HuH-7 (cell line): ENCODE measurements at regions not wholly inside any gene's neighbourhood (a gene's known extent, or its start where the extent isn't known, plus 50 kb on each side); places are given as distances from the start of the nearest gene placed in this dataset.

Experiments used
- DNase-seq: peaks from one replicate; pipeline ENCODE4 v3.0.0; 2011; ENCODE audit warnings: low spot score

DNA sequence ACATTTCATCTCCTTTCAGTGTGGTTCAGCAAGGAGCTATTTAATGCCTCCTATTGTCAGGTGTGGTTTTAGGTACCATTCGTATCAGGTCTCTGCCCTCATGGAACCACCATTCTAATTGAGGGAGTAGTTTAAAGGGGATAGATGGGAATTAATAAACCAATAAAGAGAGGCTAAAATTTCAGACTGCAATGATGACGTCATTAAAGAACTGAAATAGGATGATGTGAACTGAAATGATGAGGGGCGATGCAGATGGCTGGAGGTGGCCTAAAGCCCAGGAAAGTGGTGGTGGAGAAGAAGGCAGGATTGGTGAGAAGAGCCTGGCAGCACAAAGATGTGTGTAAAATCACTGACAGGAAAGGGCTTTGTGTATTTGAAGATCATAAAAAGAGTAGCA lies 148.9 kb upstream of the RBFOX1 start:
- no peak for DNase-seq

DNA sequence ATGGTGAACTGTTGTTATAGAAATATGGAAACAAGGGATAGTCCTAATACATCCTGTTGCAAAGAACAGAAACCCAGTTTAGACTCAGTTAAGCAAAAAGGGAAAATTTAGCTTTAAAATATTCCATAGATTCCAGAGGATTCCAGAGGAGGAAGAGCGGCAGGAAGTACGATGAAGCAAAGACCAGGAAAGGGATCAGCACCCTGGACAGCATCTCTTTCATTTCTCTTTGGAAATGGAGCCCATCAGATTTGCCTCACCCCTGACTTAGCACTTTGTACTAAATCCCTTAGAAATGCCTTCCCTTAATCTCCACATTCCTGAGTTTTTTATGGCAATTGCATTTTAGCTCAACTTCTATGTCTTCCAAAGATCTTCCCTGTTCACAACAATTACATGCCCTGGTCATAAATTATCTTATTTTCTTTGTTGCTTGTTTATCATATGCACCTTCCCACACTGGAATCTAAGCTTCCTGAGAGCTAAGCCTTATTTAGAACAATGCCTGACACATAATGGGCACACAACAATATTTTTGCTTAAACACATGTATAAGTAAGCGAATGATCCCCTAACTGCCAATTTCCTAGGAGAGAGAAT lies 150.0 kb upstream of the RBFOX1 start:
- peak; percentile 4 for DNase-seq

DNA sequence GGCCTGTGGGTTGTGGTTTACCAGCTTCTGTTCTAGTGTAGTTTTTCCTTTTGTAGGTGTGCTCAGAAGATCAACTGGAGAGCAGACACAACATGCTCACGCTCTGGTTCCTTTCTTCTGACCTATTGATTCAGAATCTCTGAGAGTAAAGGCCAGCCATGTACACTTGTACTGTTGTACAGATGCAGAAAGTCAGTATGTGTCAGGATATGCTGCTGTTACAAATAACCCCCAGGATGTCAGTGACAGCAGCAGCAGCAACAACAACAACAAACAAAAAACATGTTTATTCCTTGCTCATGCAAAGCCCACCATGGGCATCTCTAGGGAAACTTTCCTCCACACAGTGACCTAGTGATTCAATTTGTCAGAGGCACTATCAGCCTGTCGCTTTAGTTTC lies 154.8 kb upstream of the RBFOX1 start:
- DNase-seq, result no peak

- no peak for DNase-seq
Observed at GRCh38 chr16:7171151-7171550, 161.5 kb upstream of the RBFOX1 start.

DNA sequence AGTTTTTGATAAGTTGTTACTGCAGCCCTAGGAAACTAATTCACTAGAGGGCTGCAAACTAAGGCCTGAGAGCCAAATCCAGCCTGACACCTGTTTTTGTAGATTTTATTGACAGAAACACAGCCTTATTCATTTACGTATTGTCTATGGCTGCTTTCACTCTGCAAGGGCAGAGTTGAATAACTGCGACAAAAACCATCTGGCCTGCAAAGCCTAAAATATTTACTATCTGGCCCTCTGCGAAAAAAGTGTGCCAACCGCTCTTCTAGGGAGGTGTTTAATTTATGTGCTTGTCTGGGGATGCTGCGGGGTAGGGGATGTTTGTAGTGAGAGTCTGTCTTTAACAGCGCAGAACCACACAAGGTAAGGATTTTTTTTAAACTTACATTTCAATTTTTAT lies 165.0 kb upstream of the RBFOX1 start:
- no peak for DNase-seq

DNA sequence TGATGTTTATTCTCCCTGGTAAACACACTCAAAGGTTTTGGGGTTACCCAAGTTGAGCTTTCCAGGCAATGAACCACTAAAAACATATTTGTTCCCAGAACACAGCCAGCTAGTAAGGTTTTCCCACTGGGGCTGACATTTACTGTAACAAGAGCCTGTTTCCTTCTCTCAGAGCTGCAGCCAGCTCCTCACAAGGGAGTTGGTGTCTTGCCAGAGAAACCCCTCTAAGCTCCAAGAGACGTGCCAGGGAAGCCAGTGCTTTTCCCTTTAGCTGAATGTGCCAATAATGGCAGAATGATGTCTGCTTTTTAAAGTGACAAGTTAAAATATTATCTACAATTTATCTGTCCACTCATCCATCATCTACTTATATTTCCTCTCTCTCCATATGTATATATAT lies 170.8 kb upstream of the RBFOX1 start:
- DNase-seq, result no peak

DNA sequence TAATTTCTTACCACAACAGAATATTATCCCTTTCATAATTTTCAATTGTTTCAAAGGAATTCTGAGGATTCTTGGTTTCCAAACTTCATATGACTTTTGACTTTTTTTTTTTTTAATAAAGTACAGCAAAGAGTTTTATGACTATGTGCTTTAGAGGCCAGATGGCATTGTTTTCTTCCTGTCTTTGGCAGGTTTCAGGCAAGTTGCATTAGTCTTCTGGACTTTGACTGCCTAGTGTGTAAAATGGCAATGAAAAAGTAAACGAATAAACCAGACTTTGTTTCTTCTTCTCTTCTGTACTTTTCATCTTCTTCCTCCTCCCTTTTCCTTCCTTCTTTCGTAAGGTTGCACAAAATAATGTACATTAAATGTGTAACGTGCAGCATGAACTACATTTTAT lies 172.6 kb upstream of the RBFOX1 start:
- DNase-seq, result no peak

DNA sequence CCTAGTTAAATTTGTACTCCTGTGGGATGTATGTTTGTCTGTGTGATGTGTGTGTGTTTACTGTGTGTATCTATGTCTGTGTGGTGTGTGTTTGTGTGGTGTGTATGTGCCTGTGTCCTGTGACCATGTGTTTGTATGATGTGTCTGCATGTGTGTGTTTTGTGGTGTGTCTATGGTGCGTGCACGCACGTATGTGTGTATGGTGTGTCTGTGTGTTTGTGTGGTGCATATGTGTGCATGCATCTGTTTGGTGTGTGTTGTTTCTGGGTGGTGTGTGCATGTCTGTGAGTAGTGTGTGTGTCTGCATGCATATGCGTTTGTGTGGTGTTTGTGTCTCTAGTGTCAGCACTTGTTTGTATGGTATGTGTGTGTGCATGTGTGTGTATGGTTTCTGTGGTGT lies 174.2 kb upstream of the RBFOX1 start:
- DNase-seq, result no peak

DNA sequence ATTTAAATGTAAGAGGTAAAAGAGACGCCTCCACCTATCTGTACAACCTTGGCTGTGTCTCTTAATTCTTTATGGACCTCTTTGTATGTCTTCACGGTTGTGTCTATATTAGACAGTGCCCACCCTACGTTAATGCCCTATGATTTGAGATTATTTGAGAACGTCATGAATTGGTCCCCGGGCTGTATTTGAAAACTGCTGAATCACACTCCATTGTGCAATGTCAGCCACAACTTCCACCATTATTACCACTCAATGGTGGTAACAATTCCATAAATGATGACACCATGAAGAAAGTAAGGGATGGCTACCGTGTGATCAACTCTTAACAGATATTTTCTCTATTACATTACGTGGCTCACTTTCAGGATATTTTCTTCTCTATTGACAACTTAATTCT lies 182.4 kb upstream of the RBFOX1 start:
- no peak for DNase-seq

- no peak for DNase-seq
Observed at GRCh38 chr16:7148606-7149005, 184.0 kb upstream of the RBFOX1 start.

- no peak for DNase-seq
Observed at GRCh38 chr16:7140899-7141298, 191.7 kb upstream of the RBFOX1 start.

- no peak for DNase-seq
Observed at GRCh38 chr16:7137560-7138330, 194.9 kb upstream of the RBFOX1 start.

DNA sequence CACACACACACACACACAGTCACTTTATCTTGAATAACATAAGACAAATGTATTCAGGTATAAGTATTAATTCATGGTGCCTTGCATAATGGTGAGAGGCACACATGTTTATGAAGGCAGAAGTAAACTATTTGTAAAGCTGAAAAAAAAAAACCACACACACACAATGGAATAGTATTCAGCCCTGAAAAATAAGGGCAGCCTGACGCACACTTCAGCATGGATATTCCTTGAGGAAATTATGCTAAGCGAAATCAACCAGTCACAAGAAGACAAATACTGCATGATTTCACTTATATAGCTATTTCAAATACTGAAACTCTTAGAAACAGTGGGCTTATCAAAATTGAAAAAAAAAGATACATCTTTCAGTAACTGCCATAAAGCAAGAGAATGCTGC lies 200.2 kb upstream of the RBFOX1 start:
- DNase-seq, result no peak

- DNase-seq, result no peak
Observed at GRCh38 chr16:7124701-7125100, 207.9 kb upstream of the RBFOX1 start.

DNA sequence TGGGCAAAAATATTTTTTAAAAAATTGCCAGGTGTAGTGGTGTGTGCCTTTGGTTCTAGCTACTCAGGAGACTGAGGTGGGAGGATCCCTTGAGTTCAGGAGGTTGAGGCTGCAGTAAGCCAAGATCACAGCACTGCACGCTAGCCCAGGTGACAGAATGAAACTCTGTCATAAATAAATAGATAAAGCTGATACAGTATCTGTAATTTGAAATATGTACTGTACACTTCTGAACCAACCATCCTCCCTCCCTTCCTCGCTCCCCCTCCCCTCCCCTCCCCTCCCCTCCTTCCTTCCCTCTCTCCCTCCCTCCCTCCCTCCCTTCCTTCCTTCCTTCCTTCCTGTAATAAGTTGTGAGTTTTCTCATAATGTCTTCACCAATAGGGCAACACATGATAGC lies 208.4 kb upstream of the RBFOX1 start:
- no peak for DNase-seq

DNA sequence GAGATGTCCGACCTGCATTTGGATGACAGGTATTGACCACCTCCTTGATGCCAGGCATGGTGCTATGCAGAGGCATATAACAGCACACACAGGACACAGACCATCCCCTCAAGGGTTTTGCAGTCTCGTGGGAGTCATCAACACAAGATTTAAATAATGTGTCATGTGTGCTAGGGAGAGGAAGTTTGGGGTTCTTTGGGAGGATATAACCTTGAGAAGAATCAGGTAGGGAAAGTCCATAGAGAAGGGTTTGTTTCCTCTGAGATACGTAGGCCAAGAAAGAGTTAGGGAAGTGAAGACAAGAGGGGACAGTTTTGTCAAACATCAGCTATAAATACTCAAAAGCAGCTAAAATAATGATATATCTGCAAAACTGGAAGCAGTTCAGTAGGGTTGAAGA lies 215.9 kb upstream of the RBFOX1 start:
- no peak for DNase-seq

- DNase-seq, result no peak
Observed at GRCh38 chr16:7115898-7116297, 216.7 kb upstream of the RBFOX1 start.

DNA sequence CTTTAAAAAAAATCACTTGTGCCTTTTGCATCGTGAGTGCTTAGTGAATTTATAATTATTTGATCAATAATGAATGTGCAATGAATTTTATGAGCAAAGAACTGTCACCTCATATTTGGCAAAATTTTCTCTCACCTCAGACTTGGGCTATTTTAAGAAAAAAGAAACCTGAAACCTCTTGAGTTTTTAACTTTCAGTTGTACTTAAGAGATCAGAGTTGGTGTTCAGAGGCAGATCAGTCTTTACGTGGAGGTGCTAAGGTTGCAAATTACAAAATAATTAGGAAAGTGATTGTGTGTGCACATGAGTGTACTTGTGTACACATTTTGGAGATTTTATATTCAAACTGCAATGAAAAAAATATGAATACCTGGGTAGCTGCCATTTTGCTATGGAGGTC lies 218.7 kb upstream of the RBFOX1 start:
- DNase-seq, result no peak

DNA sequence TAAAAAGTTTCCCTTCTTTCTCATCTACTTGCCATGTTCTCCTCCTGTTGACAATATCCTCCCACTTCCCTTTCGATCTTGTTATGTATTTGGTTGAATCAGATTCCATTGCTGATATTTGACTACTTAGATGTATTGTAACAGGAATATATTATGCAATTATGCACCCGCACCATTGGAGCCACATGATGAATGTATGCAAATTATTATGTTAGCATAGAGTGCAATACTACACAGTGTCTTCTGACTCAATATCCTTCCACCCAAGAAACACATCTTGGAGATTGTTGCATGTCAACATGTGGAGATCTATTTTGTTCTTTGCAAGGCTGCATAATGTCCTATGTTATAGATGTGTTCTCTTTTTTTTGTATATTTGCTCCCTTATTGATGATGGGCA lies 219.2 kb upstream of the RBFOX1 start:
- DNase-seq, result no peak

- DNase-seq, result no peak
Observed at GRCh38 chr16:7111265-7111664, 221.4 kb upstream of the RBFOX1 start.

DNA sequence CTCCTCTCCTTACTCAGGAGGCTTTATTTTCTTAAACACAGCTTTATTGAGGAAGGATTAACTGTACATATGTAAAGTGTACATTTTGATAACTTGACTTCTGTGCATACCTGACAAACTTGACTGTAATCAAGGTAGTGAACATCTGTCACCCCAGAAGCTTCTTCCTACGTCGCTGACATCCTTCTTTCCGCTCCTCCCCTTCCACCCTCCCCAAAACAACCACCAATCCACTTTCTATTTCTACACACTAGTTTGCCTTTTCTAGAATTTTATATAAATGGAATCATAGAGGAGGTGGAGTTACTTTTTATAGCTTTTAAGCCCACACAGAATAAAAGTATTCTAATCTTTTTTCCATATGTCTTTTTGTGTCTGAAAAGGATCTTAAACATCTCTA lies 225.2 kb upstream of the RBFOX1 start:
- DNase-seq, result no peak

- DNase-seq, result no peak
Observed at GRCh38 chr16:7103056-7103455, 229.6 kb upstream of the RBFOX1 start.

GRCh38 chr16:7101054-7101453 lies 231.6 kb upstream of the RBFOX1 start:
- DNase-seq, result no peak

DNA sequence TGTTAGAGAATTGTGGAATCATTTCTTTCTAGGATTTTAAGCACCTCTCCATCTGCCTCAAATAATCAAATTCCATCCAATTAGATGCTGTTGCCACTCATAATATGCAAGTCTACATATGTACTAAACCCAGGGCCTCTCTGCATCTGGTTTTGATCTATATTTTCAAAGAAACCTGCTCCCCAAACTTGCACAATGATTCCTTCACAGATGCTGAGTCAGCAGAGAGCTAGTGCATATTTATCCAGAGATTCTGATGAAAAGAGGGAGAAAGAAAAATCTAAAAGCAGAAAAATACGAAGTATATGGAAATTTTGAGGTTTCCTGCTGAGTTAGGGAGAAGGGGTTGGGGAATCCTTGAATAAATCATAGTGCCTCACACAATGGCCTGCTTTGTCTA lies 235.1 kb upstream of the RBFOX1 start:
- no peak for DNase-seq
